Body of pancreas (tissue), 4 donors: ENCODE measurements at regions not wholly inside any gene's neighbourhood (a gene's known extent, or its start where the extent isn't known, plus 50 kb on each side); places are given as distances from the start of the nearest gene placed in this dataset.
"Not testable (repeated sequence)": the region's sequence is repeated elsewhere in the genome, so short reads cannot be mapped to it uniquely, and the experiment has no call there.

Source experiments
- ATAC-seq: fragments of 150-250 bp; one replicate; pipeline ENCODE4 v1.9.1; 2016
- DNase-seq, 4 donors: peaks; one replicate each; pipeline ENCODE4 v3.0.0-alpha.2; 2019
- H3K27ac ChIP-seq, 4 donors: fragments of 200-600 bp; sonication (generic); 1 replicate in 3 of 4; 2 replicates in 1 of 4; pipeline versions ENCODE4 v1.5.1 to v1.6.1; 2016 to 2019; ENCODE audit warnings: mild to moderate bottlenecking in 1 of 4, mixed read lengths in 1 of 4, moderate library complexity in 1 of 4
- H3K27me3 ChIP-seq, 2 donors: fragments of 200-600 bp; sonication (generic); one replicate each; pipeline ENCODE4 v1.6.0; 2016; ENCODE audit warnings: mild to moderate bottlenecking in 1 of 2
- H3K36me3 ChIP-seq, 2 donors: fragments of 200-600 bp; sonication (generic); replicated peaks in 1 of 2; 2 replicates each; pipeline ENCODE4 v1.5.1; 2016; ENCODE audit warnings: low read depth in 2 of 2; ENCODE audit not compliant: insufficient read depth in 1 of 2
- H3K4me1 ChIP-seq: fragments of 200-600 bp; sonication (generic); one replicate; pipeline ENCODE4 v1.6.0; 2016
- H3K4me3 ChIP-seq, 2 donors: fragments of 200-600 bp; sonication (generic); 1 replicate in 1 of 2; 2 replicates in 1 of 2; pipeline ENCODE4 v1.5.1; 2016 to 2019
- H3K9me3 ChIP-seq, 3 donors: fragments of 200-600 bp; sonication (generic); 1 replicate in 2 of 3; 2 replicates in 1 of 3; pipeline ENCODE4 v1.5.1; 2016
- CTCF ChIP-seq, 7 experiments: fragments of 450-650 bp in 4 of 7; fragments of 200-600 bp in 3 of 7; sonication (generic) in 3 of 7; IDR thresholded peaks; one replicate each; pipeline ENCODE4 v1.5.1; 2016 to 2019; ENCODE audit warnings: antibody characterized with exemption in 7 of 7
- POLR2A ChIP-seq, 3 donors: fragments of 450-650 bp; IDR thresholded peaks; one replicate each; pipeline ENCODE4 v1.6.1; 2016; ENCODE audit warnings: antibody characterized with exemption in 3 of 3, mild to moderate bottlenecking in 2 of 3
- WGBS, 2 donors: methylation state at CpG; one replicate each; pipeline ENCODE4 v1.1.5; 2017; 5-methylcytosine and 5-hydroxymethylcytosine counted together
- intact Hi-C: fragments of 100-400 bp; cut with DNase I; formaldehyde crosslinking; loops from one replicate; pipeline ENCODE4 v1.15.1; 2023

DNA sequence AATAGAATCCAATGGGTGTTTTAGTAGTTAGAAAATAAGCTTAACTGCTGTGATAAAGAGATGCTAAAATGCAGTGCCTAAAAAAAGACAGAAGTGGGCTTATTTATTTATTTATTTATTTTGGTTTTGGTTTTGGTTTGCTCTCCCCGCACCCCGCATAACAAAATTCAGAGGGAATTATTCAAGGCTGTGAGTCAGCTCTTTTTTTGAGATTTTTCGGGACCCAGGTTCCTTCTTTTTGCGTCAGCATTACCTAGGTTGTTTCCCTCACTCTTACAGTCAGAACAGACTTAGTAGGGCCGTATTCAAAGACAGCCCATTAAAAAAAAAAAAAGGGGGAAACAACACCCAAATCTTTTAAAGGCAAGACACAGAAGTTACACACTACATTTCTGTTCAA lies 1495.5 kb upstream of the ADGRL3 start:
- H3K4me3 ChIP-seq = no peak overlapping the region
- intact Hi-C loops = no loop called here
- WGBS, 2 donors = 57 to 85% methylated on average over 5 of the region's 5 CpGs

DNA sequence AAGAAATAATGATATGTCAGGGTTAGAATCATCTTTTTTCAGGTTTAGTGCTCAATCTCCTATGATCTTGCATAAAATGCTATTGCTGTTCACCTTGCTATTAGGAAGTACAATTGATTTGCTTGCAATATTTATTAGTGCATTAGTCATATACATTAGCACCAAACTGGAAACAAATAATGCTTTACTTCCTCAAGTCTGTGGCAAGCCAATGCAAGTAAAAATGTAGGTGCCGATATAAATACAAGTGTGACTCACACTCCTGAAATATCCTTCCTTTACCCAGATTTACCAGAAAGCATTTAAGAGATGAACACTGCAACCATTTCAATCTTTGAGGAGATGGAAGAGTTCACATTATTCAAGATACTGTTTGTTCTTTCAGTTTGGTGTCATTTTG lies 1487.7 kb upstream of the ADGRL3 start:
- no peaks in the 10 kb centered on the region for H3K36me3 ChIP-seq
- no peaks in the 10 kb centered on the region for H3K27me3 ChIP-seq
- H3K27ac ChIP-seq = no peak overlapping the region
- intact Hi-C loops = no loop called here
- TF ChIP-seq CTCF (IDR thresholded peaks at IDR 0.05) = no peak
- no peak for TF ChIP-seq POLR2A (IDR thresholded peaks at IDR 0.05)
- DNase-seq = no peak
- H3K4me1 ChIP-seq = no peaks in the 10 kb centered on the region
- no peaks in the 10 kb centered on the region for H3K9me3 ChIP-seq
- 69 to 82% methylated on average over 1 of the region's 1 CpG for WGBS, 2 donors
- H3K4me3 ChIP-seq = no peak overlapping the region
- no peak for ATAC-seq

More for the DNA sequence above, 1495.5 kb upstream of the ADGRL3 start:
- TF ChIP-seq CTCF (IDR thresholded peaks at IDR 0.05) (no peak), POLR2A (IDR thresholded peaks at IDR 0.05) (no peak)
- Histone ChIP-seq H3K9me3 (no peaks in the 10 kb centered on the region), H3K4me1 (no peaks in the 10 kb centered on the region), H3K27me3 (no peaks in the 10 kb centered on the region), H3K36me3 (no peaks in the 10 kb centered on the region), H3K27ac (no peak overlapping the region)
- DNase-seq (no peak), ATAC-seq (no peak)

- ATAC-seq, H3K27ac ChIP-seq, H3K4me3 ChIP-seq, H3K27me3 ChIP-seq, intact Hi-C loops, H3K9me3 ChIP-seq, H3K4me1 ChIP-seq, DNase-seq, H3K36me3 ChIP-seq: not testable (repeated sequence)
- 75 to 81% methylated on average over 9 of the region's 9 CpGs for WGBS, 2 donors
Measured at GRCh38 chr4:59724286-59724685, 1475.8 kb upstream of the ADGRL3 start.

GRCh38 chr4:59727745-59728144 lies 1472.4 kb upstream of the ADGRL3 start:
- WGBS, 2 donors = 87 to 93% methylated on average over 1 of the region's 1 CpG
- Histone ChIP-seq H3K27me3 (no peaks in the 10 kb centered on the region), H3K27ac (no peak overlapping the region), H3K9me3 (no peaks in the 10 kb centered on the region), H3K4me1 (no peaks in the 10 kb centered on the region), H3K4me3 (no peak overlapping the region), H3K36me3 (no peaks in the 10 kb centered on the region)
- DNase-seq (no peak), ATAC-seq (no peak)
- intact Hi-C loops = no loop called here
- no peak for TF ChIP-seq POLR2A (IDR thresholded peaks at IDR 0.05)
- TF ChIP-seq CTCF (IDR thresholded peaks at IDR 0.05) = no peak

GRCh38 chr4:59728496-59728895 lies 1471.6 kb upstream of the ADGRL3 start:
- no peak overlapping the region for H3K4me3 ChIP-seq
- 55 to 83% methylated on average over 1 of the region's 1 CpG for WGBS, 2 donors

More at GRCh38 chr4:59728496-59728895, 1471.6 kb upstream of the ADGRL3 start:
- H3K4me1 ChIP-seq = no peaks in the 10 kb centered on the region
- DNase-seq (no peak), ATAC-seq (no peak)
- no peaks in the 10 kb centered on the region for H3K9me3 ChIP-seq
- intact Hi-C loops = no loop called here
- H3K27me3 ChIP-seq = no peaks in the 10 kb centered on the region
- H3K36me3 ChIP-seq = no peaks in the 10 kb centered on the region
- TF ChIP-seq POLR2A (IDR thresholded peaks at IDR 0.05) (no peak), CTCF (IDR thresholded peaks at IDR 0.05) (no peak)
- H3K27ac ChIP-seq = no peak overlapping the region
